Panc1 (cell line): ENCODE measurements at regions not wholly inside any gene's neighbourhood (a gene's known extent, or its start where the extent isn't known, plus 50 kb on each side); places are given as distances from the start of the nearest gene placed in this dataset.

Experiments
- ATAC-seq: fragments of 200-7000 bp; cut with Tn5 transposase; 2 replicates; pipeline ENCODE4 v1.9.1; 2020; ENCODE audit warnings: mild to moderate bottlenecking, moderate library complexity
- BruUV-seq: library from RNA; stranded (reverse); fragments of 400-500 nt; replicated peaks from 2 replicates; lab custom pipeline; 2021; lab: Mats Ljungman, UMichigan
- CTCF ChIA-PET: fragments of 300-600 bp; sonication (Branson Sonifier 250); formaldehyde crosslinking; loops from one replicate; lab custom pipeline; 2022; ENCODE audit warnings: antibody characterized with exemption; lab: Charles Lee
- POLR2A ChIA-PET: fragments of 300-600 bp; sonication (Branson Sonifier 250); formaldehyde crosslinking; loops from one replicate; lab custom pipeline; 2022; ENCODE audit warnings: antibody characterized with exemption; lab: Charles Lee
- DNase-seq: peaks from one replicate; pipeline ENCODE4 v3.0.0-alpha.2; 2010; ENCODE audit warnings: low read depth, low spot score
- H3K27ac ChIP-seq: 2 replicates; pipeline ENCODE4 v1.5.1; 2011; ENCODE audit warnings: mild to moderate bottlenecking, low read length, inconsistent platforms
- H3K27me3 ChIP-seq: fragments of 200-500 bp; sonication (Bioruptor generic); 2 replicates; pipeline ENCODE4 v1.6.0; 2014; ENCODE audit warnings: low read length, inconsistent platforms; ENCODE audit not compliant: control insufficient read depth, insufficient read depth
- H3K36me3 ChIP-seq: fragments of 200-500 bp; sonication (Bioruptor generic); 2 replicates; pipeline ENCODE4 v1.5.1; 2014; ENCODE audit warnings: inconsistent platforms, mild to moderate bottlenecking, low read length, moderate library complexity; ENCODE audit not compliant: control insufficient read depth, insufficient read depth
- H3K4me1 ChIP-seq: 2 replicates; pipeline ENCODE4 v1.5.1; 2011; ENCODE audit warnings: inconsistent platforms, mild to moderate bottlenecking, low read length, moderate library complexity; ENCODE audit not compliant: control insufficient read depth, insufficient read depth
- H3K4me3 ChIP-seq, 2 experiments: 2 replicates each; pipeline ENCODE4 v1.5.1; 2011 to 2012; ENCODE audit warnings: low read depth in 2 of 2, low read length in 2 of 2, mild to moderate bottlenecking in 2 of 2, inconsistent platforms in 1 of 2, moderate library complexity in 1 of 2
- H3K9me3 ChIP-seq: fragments of 200-500 bp; sonication (Bioruptor generic); 2 replicates; pipeline ENCODE4 v1.5.1; 2014; ENCODE audit warnings: low read depth, mild to moderate bottlenecking, inconsistent platforms, low read length, moderate library complexity; ENCODE audit not compliant: control insufficient read depth, insufficient read depth
- POLR2AphosphoS5 ChIP-seq: IDR thresholded peaks from 2 replicates; pipeline ENCODE4 v1.6.1; 2012; ENCODE audit warnings: mild to moderate bottlenecking, low read depth, low read length, moderate library complexity
- SIN3A ChIP-seq: IDR thresholded peaks from 2 replicates; pipeline ENCODE4 v1.6.1; 2012; ENCODE audit warnings: low read depth, mild to moderate bottlenecking, low read length, moderate library complexity, borderline replicate concordance; ENCODE audit not compliant: insufficient read depth
- TCF7L2 ChIP-seq: IDR thresholded peaks from 2 replicates; pipeline ENCODE4 v1.6.1; 2011; ENCODE audit warnings: mild to moderate bottlenecking, low read depth, low read length, inconsistent platforms
- in situ Hi-C: cut with HindIII; loops from 2 replicates; pipeline ENCODE4 v1.10.0; 2016; ENCODE audit warnings: low sequenced_read_pairs, low pct_unique_long_range_greater_than_20kb
- intact Hi-C: fragments of 100-400 bp; cut with micrococcal nuclease; formaldehyde crosslinking; loops from one replicate; pipeline ENCODE4 v1.10.0; 2022; ENCODE audit not compliant: unreplicated experiment
- TF ChIP-seq, protein P1 (sequence below), 2 experiments: IDR thresholded peaks; 2 replicates each; pipeline ENCODE4 v1.6.1; 2011 to 2012; ENCODE audit warnings: low read depth in 2 of 2, control low read depth in 1 of 2, low read length in 1 of 2, mild to moderate bottlenecking in 1 of 2, moderate library complexity in 1 of 2; ENCODE audit not compliant: insufficient read depth in 1 of 2
- TF ChIP-seq, protein P2 (sequence below): fragments of 450-650 bp; IDR thresholded peaks from 2 replicates; pipeline ENCODE4 v1.5.1; 2017; ENCODE audit warnings: mild to moderate bottlenecking

DNA sequence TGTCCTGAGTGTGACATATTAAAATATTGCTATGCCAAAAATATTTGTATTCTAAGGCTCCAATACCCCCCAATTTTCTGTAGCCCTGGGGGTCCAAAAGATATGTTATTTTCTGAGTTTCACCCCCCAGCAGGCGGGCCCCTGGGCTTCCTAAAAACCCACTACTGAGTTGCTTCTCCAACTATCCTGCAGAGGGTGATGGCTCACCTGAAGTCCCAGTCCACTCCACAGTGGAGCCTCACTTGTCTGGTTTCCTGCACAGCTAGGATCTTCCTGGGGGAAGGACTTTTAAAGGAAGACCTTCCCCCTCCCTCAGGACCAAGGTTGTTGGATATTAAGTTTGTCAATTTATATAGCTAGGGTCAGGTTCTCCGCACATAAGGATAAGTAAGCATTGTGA is 1181.4 kb downstream of the ROBO2 start:
- CTCF ChIA-PET: no interaction called here
- no peak for DNase-seq
- BruUV-seq: no TSS peak
- TF ChIP-seq, protein P1, sequence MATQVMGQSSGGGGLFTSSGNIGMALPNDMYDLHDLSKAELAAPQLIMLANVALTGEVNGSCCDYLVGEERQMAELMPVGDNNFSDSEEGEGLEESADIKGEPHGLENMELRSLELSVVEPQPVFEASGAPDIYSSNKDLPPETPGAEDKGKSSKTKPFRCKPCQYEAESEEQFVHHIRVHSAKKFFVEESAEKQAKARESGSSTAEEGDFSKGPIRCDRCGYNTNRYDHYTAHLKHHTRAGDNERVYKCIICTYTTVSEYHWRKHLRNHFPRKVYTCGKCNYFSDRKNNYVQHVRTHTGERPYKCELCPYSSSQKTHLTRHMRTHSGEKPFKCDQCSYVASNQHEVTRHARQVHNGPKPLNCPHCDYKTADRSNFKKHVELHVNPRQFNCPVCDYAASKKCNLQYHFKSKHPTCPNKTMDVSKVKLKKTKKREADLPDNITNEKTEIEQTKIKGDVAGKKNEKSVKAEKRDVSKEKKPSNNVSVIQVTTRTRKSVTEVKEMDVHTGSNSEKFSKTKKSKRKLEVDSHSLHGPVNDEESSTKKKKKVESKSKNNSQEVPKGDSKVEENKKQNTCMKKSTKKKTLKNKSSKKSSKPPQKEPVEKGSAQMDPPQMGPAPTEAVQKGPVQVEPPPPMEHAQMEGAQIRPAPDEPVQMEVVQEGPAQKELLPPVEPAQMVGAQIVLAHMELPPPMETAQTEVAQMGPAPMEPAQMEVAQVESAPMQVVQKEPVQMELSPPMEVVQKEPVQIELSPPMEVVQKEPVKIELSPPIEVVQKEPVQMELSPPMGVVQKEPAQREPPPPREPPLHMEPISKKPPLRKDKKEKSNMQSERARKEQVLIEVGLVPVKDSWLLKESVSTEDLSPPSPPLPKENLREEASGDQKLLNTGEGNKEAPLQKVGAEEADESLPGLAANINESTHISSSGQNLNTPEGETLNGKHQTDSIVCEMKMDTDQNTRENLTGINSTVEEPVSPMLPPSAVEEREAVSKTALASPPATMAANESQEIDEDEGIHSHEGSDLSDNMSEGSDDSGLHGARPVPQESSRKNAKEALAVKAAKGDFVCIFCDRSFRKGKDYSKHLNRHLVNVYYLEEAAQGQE (IDR thresholded peaks at IDR 0.05; ENCODE audit: insufficient read depth in 1 of 2, low read depth in 2 of 2, low read length in 1 of 2): no peak
- TF ChIP-seq, protein P2, sequence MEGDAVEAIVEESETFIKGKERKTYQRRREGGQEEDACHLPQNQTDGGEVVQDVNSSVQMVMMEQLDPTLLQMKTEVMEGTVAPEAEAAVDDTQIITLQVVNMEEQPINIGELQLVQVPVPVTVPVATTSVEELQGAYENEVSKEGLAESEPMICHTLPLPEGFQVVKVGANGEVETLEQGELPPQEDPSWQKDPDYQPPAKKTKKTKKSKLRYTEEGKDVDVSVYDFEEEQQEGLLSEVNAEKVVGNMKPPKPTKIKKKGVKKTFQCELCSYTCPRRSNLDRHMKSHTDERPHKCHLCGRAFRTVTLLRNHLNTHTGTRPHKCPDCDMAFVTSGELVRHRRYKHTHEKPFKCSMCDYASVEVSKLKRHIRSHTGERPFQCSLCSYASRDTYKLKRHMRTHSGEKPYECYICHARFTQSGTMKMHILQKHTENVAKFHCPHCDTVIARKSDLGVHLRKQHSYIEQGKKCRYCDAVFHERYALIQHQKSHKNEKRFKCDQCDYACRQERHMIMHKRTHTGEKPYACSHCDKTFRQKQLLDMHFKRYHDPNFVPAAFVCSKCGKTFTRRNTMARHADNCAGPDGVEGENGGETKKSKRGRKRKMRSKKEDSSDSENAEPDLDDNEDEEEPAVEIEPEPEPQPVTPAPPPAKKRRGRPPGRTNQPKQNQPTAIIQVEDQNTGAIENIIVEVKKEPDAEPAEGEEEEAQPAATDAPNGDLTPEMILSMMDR: no peak
- TF ChIP-seq TCF7L2: no peak
- TF ChIP-seq POLR2AphosphoS5: no peak
- no peak for TF ChIP-seq SIN3A
- ATAC-seq: no peak
- Histone ChIP-seq H3K9me3 (no peaks in the 10 kb centered on the region), H3K4me3 (no peak overlapping the region), H3K36me3 (no peaks in the 10 kb centered on the region), H3K27ac (no peak overlapping the region), H3K4me1 (no peaks in the 10 kb centered on the region), H3K27me3 (no peaks in the 10 kb centered on the region)
- POLR2A ChIA-PET: no interaction called here
- intact Hi-C loops (no loop called here), in situ Hi-C loops (no loop called here)

DNA sequence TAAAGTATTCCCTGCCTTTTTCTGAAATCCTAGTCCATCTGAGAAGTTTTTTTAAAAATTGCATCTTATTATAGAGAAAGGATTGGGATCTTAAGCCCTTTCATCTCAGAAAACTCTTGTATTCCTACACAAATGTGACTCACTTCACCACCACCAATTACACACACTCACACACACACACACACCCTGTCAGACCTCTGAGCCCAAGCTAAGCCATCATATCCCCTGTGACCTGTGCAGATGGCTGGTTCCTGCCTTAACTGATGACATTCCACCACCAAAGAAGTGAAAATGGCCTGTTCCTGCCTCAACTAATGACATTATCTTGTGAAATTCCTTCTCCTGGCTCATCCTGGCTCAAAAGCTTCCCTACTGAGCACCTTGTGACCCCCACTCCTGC is 1181.9 kb downstream of the ROBO2 start:
- in situ Hi-C loops: no loop called here
- Histone ChIP-seq H3K9me3 (no peaks in the 10 kb centered on the region), H3K36me3 (no peaks in the 10 kb centered on the region), H3K27me3 (no peaks in the 10 kb centered on the region), H3K4me1 (no peaks in the 10 kb centered on the region), H3K27ac (no peak overlapping the region), H3K4me3 (no peak overlapping the region)
- TF ChIP-seq TCF7L2 (no peak), SIN3A (no peak)
- TF ChIP-seq, protein P2: no peak
- TF ChIP-seq, protein P1 (IDR thresholded peaks at IDR 0.05; ENCODE audit: insufficient read depth in 1 of 2, low read depth in 2 of 2, low read length in 1 of 2): no peak
- intact Hi-C loops: no loop called here
- no peak for ATAC-seq
- CTCF ChIA-PET: no interaction called here
- POLR2A ChIA-PET: no interaction called here
- no TSS peak for BruUV-seq
- no peak for DNase-seq
